ENCODE measurements at regions not wholly inside any gene's neighbourhood (a gene's known extent, or its start where the extent isn't known, plus 50 kb on each side); places are given as distances from the start of the nearest gene placed in this dataset.
"Not testable (repeated sequence)": the region's sequence is repeated elsewhere in the genome, so short reads cannot be mapped to it uniquely, and the experiment has no call there.

DNA sequence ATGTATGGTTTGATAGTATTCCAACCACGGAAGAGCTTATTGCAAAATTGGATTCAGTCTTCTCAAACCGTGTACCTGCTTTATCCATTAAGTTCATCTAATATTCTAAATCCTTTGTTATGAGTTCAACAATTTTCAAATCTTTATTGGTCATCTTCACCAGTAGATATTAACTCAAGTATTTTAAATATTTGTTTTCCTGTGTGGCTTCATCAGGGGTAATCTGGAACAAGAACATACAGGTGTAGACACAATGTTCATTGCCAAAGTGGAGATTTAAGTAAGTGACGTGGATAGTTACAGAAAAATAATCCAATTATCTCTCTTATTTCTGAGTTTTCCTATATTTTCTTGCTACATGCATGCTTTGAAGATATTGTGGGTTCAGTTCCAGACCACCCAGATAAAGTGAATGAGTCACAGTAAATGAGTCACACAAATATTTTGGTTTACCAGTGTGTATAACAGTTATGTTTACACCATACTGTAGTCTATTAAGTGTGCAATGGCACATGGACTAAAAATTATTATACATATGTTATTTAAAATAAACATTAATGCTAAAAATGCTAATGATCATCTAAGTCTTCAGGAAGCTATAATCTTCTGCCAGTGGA is 429.0 kb upstream of the POT1 start:
- no peak for DNase-seq

GRCh38 chr7:125357676-125358455 is 428.2 kb upstream of the POT1 start:
- DNase-seq = no peak

GRCh38 chr7:125355899-125356298 is 426.3 kb upstream of the POT1 start:
- no peak for DNase-seq

DNA sequence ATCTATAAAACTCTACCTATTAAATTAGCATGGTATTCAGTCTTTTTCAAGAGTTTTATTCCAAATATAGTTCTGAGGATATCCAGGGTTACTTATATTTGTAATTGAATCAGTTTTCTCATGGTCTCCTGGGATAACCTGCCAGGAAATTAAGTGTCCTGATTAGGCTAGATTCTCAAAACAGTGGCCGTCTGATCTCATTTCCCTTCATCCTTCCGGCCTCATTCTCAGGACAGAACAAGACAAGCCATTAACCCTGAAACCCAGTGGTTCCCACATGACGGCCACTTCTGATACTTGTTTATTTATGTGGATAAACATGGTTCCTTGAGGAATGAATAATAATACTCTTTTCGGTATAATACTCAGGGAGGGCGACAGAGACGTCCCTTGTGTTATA is 417.6 kb upstream of the POT1 start:
- no peak for DNase-seq

- DNase-seq = no peak
These were observed 408.5 kb upstream of the POT1 start for GRCh38 chr7:125338110-125338509.

DNA sequence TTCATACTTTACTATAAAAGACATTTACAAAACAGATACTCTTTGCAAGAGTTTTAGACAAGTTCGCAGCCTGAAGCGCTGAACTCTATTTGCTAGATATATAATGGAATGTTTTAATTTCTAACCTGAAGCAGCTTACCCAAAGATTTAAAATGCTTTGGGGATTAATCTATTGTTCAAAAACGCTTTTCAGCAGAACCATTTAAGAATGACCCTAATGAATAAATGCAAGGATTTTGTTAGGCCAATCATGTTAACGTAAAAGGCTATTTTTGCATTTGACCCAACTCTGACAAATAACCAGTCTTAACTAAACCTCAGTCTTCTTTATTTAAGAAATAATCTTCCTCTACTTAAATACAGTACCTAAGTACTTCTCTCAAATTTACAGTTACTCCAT is 406.7 kb upstream of the POT1 start:
- no peak for DNase-seq

- no peak for DNase-seq
These were observed 397.1 kb upstream of the POT1 start for GRCh38 chr7:125326666-125327255.

DNA sequence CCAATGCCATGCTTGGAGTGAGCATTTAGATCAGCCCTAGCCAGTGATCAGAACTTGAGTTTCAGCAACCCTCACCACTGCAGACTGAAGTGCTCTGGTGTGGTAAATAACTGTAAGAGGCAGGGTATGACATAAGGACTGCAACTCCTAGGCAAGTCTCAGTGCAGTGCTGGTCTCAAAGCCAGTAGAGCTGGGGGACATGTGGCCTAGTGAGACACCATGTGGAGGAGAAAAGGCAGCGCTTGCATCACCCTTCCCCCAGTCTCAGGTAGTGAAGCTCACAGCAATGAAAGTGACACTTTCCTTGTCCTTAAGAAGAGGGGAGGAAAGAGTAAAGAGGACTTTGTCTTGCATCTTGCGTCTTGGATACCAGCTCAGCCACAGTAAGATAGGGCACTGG is 386.8 kb upstream of the POT1 start:
- DNase-seq = peak in 1 of 2 experiments; percentile 9

- DNase-seq = no peak
These were observed 369.6 kb upstream of the POT1 start for GRCh38 chr7:125299003-125299765.

GRCh38 chr7:125279961-125280360 is 350.3 kb upstream of the POT1 start:
- no peak for DNase-seq

GRCh38 chr7:125278318-125278717 is 348.7 kb upstream of the POT1 start:
- no peak for DNase-seq

GRCh38 chr7:125274742-125275141 is 345.1 kb upstream of the POT1 start:
- DNase-seq = not testable (repeated sequence)

GRCh38 chr7:125264174-125264856 is 334.7 kb upstream of the POT1 start:
- not testable (repeated sequence) for DNase-seq

- DNase-seq = not testable (repeated sequence)
These were observed 329.3 kb upstream of the POT1 start for GRCh38 chr7:125258876-125259417.

- no peak for DNase-seq
These were observed 328.0 kb upstream of the POT1 start for GRCh38 chr7:125257617-125258016.

DNA sequence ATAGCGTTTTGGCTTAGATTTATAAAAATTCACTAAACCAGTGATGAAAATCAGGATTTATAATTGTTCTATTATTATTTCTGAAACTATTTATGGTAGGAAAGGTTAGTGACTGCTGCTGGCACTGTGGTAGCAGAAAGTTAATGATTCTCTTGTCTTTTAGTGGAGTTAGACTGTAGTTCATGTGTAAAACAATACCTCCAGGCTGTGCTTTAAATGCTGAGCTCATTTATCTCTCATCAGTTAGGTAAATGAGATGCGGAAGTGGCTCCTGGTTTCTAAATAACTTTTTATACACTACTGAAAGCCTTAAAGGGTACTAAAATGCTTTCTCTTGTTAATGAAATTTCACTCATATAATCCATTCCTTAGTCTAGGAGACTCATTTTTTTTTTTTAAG is 326.8 kb upstream of the POT1 start:
- DNase-seq = no peak

GRCh38 chr7:125255810-125256209 is 326.2 kb upstream of the POT1 start:
- DNase-seq = no peak

DNA sequence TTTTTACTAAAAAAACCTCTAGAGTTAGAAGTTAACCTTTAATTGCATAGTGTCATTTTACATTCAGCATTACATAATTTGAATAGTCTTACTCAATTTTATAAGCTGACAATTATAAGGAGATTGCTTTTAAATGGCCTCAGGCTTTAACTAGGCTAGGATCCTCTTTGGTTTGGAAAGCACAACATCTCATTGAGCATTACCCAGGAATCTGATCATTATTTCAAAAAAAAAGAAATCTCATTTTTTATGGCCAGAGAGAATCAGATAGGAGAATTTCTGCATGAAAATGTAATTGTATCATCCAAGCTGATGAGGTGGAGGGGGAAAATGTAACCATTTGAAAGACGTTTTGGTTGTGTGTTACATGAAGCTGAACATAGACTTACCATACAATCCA is 324.9 kb upstream of the POT1 start:
- no peak for DNase-seq

DNA sequence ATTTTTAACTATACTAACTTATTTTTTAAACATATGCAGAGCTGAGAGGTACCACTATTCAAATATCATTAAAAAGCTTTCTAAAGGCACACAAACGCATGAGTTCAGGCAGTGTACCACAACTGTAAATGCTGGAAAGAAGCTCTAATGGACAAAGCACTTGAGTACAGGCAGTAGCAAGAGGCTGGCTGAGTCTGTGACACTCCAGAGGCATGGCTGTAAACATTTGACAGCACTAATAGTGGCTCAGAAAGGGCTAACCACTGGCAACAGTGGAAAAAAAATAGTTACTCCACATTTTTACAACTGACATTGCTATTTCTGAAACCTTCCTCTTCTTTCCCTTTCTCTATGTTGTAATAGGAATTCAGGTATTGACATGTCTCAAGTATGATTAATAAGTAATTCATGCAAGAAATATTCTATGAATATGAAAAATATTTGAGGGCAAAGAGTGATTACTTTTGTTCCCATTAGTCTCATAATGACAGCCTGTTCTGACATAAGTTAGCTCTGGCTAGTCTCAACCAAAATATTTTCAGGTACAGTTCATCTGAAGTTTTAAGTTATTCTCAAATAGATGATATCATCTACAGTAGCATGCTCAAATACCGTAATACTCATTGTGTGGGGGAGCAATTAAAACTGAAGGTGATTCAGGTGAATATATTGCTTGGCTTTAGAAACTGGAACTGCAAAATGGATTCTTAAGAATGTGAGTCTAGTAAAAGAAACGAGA is 324.0 kb upstream of the POT1 start:
- DNase-seq = no peak

DNA sequence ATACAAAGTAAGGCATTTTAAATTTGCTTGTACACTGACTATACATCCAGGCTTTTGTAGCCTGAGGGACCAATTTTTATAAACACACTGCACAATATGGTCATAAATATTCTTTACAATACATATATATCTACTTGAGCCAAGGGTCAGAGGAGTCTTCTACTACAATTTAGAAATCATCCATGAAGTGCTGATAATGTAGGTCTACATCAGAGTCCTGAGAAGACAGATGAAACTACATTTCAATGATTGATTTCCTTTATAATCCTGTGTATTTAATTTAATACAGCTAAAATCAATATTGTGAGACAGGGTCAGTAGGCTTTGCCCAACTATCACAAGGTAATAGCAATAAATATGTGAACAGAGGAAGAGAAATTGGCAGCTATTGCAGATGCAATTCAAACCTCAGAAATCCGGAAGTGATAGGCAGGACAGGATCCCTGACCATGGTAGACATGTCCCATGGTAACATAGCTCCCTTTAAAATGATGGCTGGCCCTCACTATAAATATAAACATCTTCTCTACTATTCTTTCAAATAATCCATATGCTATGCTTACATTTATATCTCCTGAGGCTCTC is 318.0 kb upstream of the POT1 start:
- no peak for DNase-seq

DNA sequence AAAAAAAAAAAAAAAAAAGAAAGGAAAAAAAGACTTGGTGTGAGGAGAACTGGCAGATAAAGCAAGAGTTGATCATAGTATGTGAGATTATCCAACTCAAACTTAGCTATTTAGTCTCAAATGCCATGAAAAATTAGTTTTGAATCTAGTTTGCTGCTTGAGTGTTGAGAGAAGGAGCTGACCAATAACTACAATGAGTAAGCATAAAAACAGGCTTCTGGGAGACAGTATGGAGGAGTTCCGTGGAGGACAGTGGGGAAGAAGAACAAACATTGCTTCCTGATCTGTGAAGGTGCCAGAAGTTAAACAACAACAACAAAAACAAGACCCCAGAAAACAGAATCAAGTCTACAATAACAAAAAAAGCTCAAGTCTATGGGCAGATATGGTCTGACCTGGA is 317.1 kb upstream of the POT1 start:
- DNase-seq = no peak

GRCh38 chr7:125241548-125241947 is 311.9 kb upstream of the POT1 start:
- no peak for DNase-seq

Data from SW 1271 (cell line).